Panc1 (cell line): ENCODE measurements at regions not wholly inside any gene's neighbourhood (a gene's known extent, or its start where the extent isn't known, plus 50 kb on each side); places are given as distances from the start of the nearest gene placed in this dataset.

Experiments used
- CTCF ChIP-seq: fragments of 450-650 bp; IDR thresholded peaks from 2 replicates; pipeline ENCODE4 v1.5.1; 2017; ENCODE audit warnings: mild to moderate bottlenecking
- POLR2AphosphoS5 ChIP-seq: IDR thresholded peaks from 2 replicates; pipeline ENCODE4 v1.6.1; 2012; ENCODE audit warnings: mild to moderate bottlenecking, low read depth, low read length, moderate library complexity
- REST ChIP-seq, 2 experiments: IDR thresholded peaks; 2 replicates each; pipeline ENCODE4 v1.6.1; 2011 to 2012; ENCODE audit warnings: low read depth in 2 of 2, control low read depth in 1 of 2, low read length in 1 of 2, mild to moderate bottlenecking in 1 of 2, moderate library complexity in 1 of 2; ENCODE audit not compliant: insufficient read depth in 1 of 2
- SIN3A ChIP-seq: IDR thresholded peaks from 2 replicates; pipeline ENCODE4 v1.6.1; 2012; ENCODE audit warnings: low read depth, mild to moderate bottlenecking, low read length, moderate library complexity, borderline replicate concordance; ENCODE audit not compliant: insufficient read depth
- TCF7L2 ChIP-seq: IDR thresholded peaks from 2 replicates; pipeline ENCODE4 v1.6.1; 2011; ENCODE audit warnings: mild to moderate bottlenecking, low read depth, low read length, inconsistent platforms

- TF ChIP-seq CTCF (no peak), SIN3A (no peak), TCF7L2 (no peak), POLR2AphosphoS5 (no peak), REST (IDR thresholded peaks at IDR 0.05; ENCODE audit: insufficient read depth in 1 of 2, low read depth in 2 of 2, low read length in 1 of 2) (no peak)
Measured at GRCh38 chrX:112270991-112271390, 188.4 kb upstream of the TRPC5 start.
